Stomach smooth muscle (tissue), 2 donors: ENCODE measurements at regions not wholly inside any gene's neighbourhood (a gene's known extent, or its start where the extent isn't known, plus 50 kb on each side); places are given as distances from the start of the nearest gene placed in this dataset.

Source experiments
- H3K27ac ChIP-seq: one replicate; pipeline ENCODE4 v1.7.0; 2013; ENCODE audit warnings: mild to moderate bottlenecking, low read length, inconsistent platforms
- H3K27me3 ChIP-seq, 2 donors: one replicate each; pipeline ENCODE4 v1.7.0; 2013; ENCODE audit warnings: low read length in 2 of 2; ENCODE audit not compliant: insufficient read depth in 2 of 2, control insufficient read depth in 1 of 2
- H3K36me3 ChIP-seq, 2 donors: one replicate each; pipeline ENCODE4 v1.7.0; 2013; ENCODE audit warnings: low read length in 2 of 2; ENCODE audit not compliant: control insufficient read depth in 2 of 2, insufficient read depth in 2 of 2
- H3K4me1 ChIP-seq: one replicate; pipeline ENCODE4 v1.7.0; 2013; ENCODE audit warnings: low read length; ENCODE audit not compliant: control insufficient read depth, insufficient read depth
- H3K4me3 ChIP-seq, 2 donors: one replicate each; pipeline ENCODE4 v1.7.0; 2013; ENCODE audit warnings: low read length in 2 of 2
- H3K9ac ChIP-seq, 2 donors: one replicate each; pipeline ENCODE4 v1.7.0; 2013; ENCODE audit warnings: low read length in 2 of 2, mild to moderate bottlenecking in 1 of 2
- H3K9me3 ChIP-seq, 2 donors: one replicate each; pipeline ENCODE4 v1.7.0; 2013; ENCODE audit warnings: low read length in 2 of 2; ENCODE audit not compliant: control insufficient read depth in 2 of 2
- donor health status: healthy.
- donor health status: Pancreatic carcinoma.

DNA sequence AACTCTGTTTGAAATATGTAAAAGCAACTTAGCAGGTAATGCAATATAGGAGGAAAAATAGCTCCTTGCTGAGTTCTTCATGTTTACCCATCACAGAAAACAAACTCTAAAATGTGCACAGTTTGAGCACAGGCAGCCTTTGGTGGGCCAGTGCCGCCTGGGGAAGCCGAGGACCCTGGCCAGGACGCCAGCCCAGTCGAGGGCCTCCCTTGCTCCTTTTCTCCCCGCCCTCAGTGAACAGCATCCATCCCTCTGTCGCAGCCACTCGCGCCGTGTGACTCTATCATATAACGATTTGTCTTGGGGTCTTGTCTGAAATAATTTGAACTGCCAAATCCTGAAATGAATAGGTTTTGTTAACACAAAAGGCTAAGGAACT is 286.7 kb upstream of the IRX4 start:
- Histone ChIP-seq H3K4me3 (no peak overlapping the region), H3K9ac (no peak overlapping the region), H3K9me3 (no peaks in the 10 kb centered on the region), H3K27me3 (peaks cover 19 to 25% of the 10 kb centered on the region in 2 donors), H3K4me1 (no peaks in the 10 kb centered on the region), H3K27ac (no peak overlapping the region), H3K36me3 (no peaks in the 10 kb centered on the region)

DNA sequence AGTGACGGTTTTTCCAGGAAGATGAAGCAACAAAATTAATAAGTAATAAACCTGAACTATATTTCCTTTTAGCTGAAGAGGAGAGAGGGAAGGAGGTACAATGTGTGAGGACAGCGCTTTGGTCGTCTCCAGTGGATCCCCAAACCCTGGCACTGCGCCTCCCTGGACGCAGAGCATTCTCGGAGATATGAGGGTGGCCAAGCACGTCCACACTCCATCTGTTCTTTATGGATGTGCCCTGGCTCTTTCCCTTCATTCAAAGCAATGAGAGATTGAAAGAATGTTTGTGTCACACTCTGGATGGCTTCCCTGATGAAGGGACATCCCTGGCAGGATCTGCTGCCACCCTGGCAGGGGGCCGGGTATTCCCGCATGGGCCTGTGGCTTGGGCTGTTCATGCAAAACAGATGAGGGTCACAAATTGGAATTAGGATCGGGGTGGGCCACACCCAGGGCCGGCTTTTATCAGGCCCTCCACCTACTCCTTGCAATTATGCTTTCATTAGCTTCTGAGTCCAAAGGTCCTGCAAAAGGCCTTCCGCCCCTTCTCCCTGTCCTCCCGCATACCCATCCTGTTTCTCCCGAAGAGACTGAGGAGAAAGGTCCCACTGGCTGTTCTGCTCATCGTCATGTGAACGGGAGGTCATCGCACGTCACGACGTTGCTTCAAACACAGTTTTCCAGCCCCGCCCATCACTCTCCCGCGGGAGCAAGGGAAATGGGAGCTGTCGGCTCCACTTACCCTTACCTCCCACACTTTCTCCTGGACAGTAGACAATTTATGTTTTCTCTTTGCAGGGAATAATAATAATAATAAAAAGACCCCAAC is 286.1 kb upstream of the IRX4 start:
- Histone ChIP-seq H3K9ac (no peak overlapping the region), H3K4me1 (no peaks in the 10 kb centered on the region), H3K9me3 (no peaks in the 10 kb centered on the region), H3K36me3 (no peaks in the 10 kb centered on the region), H3K27ac (no peak overlapping the region), H3K4me3 (no peak overlapping the region), H3K27me3 (peaks cover 19 to 25% of the 10 kb centered on the region in 2 donors)

DNA sequence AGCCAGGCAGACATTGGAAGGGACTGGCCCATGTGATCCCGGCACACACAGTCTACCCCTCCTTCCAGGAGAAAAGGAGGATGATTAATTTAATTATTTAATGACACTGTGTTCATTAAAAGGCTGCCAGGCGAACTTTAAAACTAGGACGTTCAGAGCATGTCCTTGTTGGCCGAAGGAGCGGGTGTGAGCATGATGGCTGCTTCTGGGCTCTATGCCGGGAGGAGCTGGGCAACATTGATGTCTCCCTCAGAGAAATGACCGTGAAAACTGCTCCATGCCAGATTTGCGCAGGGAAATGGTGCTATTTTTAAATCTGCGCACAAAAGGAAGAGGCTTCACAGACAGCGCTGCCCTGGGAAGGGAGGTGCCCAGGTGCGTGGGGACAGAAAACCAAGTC is 284.9 kb upstream of the IRX4 start:
- Histone ChIP-seq H3K9ac (no peak overlapping the region), H3K4me1 (no peaks in the 10 kb centered on the region), H3K27ac (no peak overlapping the region), H3K27me3 (peaks cover 19 to 28% of the 10 kb centered on the region in 2 donors), H3K4me3 (no peak overlapping the region), H3K9me3 (no peaks in the 10 kb centered on the region), H3K36me3 (no peaks in the 10 kb centered on the region)

DNA sequence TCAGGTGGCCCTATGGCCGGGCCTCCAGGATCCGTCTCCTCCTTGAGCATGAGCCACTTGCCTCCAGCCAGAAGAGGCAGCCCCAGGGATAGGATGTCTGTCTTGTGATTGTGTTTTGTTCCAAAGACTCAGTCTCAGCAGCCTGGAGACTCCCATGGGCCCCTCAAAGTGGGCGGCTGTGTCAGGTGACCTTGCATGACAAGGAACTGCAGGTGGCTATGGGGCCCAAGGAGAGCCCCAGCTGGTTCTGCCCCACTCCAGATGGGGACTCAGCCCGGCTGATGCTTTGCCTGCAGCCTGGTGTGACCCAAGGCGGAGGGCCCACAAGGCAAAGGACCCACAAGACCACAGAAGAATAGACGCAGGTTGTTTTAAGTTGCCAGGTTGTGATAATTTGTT is 284.3 kb upstream of the IRX4 start:
- Histone ChIP-seq H3K4me3 (no peak overlapping the region), H3K27me3 (peaks cover 15 to 24% of the 10 kb centered on the region in 2 donors), H3K9ac (no peak overlapping the region), H3K27ac (no peak overlapping the region), H3K36me3 (no peaks in the 10 kb centered on the region), H3K9me3 (no peaks in the 10 kb centered on the region), H3K4me1 (no peaks in the 10 kb centered on the region)

DNA sequence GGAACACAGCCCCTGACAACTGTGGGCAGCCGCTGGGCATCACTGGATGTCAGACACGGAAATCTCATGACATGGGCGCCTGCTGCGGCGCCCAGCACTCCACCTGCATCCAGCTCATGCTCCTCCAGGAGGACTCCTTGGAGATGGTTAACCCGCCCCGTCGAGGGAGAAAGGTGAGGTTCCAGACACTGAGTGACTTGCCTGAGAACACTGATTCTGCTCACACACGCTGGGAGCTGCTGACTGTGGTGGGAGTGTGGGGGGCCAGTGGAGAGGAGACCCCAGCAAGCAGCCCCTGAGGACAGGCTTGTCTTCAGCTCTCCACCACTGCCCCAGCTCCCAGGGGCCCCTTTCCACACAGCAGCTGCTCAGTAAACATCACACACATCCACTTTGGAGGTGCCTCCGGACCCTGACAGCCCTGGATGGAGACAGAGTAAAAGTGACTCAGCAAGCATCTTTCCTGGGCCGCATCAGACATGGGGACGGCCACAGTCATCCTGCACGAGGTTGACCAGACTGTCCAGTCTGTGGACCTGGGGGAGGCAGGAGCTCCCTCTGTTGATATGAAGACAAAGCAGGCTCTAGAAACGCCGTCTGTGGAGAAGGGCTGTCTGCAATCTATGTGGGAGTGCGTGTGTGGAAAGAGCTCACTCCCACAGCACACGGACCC is 283.7 kb upstream of the IRX4 start:
- no peaks in the 10 kb centered on the region for H3K4me1 ChIP-seq
- H3K27me3 ChIP-seq, result peaks cover 15 to 23% of the 10 kb centered on the region in 2 donors

DNA sequence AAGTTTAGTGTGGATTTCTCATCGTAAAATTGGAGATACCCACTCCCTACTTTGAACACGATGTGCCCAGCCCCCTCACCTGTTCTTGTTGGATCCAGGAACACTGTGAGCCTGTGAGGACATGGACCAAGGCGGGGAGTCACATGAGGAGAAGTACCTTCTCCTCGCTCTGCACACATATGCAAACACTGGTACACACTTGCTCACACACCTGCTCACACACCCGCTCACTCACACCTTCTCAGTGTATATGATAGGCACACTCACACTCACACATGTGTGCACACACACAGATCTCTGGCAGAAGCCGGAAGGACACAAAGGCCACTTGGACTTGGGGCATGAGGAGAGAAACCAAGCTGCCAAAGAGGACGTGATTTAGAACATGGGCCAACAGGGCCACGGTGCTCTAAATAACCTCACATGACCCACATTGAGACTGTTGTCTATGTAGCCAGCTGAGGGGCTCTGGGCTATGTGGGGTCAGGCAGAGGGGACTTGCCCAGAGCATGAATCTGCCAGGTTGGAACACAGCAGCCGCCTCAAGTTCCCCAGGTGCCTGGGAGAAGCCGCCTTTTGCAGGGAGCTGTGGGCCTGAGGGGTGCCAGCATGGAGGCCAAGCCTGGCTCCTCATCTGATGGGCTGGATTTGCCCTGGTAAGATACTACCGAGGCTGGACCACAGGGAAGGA is 283.0 kb upstream of the IRX4 start:
- peaks cover 15 to 19% of the 10 kb centered on the region in 2 donors for H3K27me3 ChIP-seq
- H3K9ac ChIP-seq, result no peak overlapping the region
- no peak overlapping the region for H3K4me3 ChIP-seq
- H3K27ac ChIP-seq, result no peak overlapping the region
- no peaks in the 10 kb centered on the region for H3K4me1 ChIP-seq
- no peaks in the 10 kb centered on the region for H3K36me3 ChIP-seq
- H3K9me3 ChIP-seq, result no peaks in the 10 kb centered on the region

More for the DNA sequence above, 283.7 kb upstream of the IRX4 start:
- H3K9me3 ChIP-seq, result no peaks in the 10 kb centered on the region
- no peak overlapping the region for H3K9ac ChIP-seq
- no peak overlapping the region for H3K4me3 ChIP-seq
- no peak overlapping the region for H3K27ac ChIP-seq
- H3K36me3 ChIP-seq, result no peaks in the 10 kb centered on the region

DNA sequence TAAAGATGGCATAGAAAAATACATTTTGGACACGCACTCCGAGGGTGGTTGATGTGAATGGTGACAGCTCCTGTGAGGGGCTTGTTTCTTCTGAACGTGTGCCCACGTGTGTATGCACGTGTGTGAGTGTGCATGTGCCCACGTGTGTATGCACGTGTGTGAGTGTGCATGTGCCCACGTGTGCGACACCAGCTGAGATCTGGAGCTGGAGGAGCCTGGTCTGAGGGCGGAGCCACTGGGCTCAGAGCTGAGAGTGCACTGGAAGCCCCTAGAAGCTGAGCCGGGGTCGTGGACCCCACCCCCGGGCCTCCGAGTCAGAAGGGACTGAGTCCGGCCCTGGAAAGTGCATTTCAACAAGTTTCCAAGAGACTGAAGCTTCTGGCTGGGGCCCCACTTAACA is 282.5 kb upstream of the IRX4 start:
- H3K4me3 ChIP-seq, result no peak overlapping the region
- no peak overlapping the region for H3K27ac ChIP-seq
- H3K36me3 ChIP-seq, result no peaks in the 10 kb centered on the region
- H3K9me3 ChIP-seq, result no peaks in the 10 kb centered on the region
- peaks cover 12 to 16% of the 10 kb centered on the region in 2 donors for H3K27me3 ChIP-seq
- H3K4me1 ChIP-seq, result no peaks in the 10 kb centered on the region
- no peak overlapping the region for H3K9ac ChIP-seq

DNA sequence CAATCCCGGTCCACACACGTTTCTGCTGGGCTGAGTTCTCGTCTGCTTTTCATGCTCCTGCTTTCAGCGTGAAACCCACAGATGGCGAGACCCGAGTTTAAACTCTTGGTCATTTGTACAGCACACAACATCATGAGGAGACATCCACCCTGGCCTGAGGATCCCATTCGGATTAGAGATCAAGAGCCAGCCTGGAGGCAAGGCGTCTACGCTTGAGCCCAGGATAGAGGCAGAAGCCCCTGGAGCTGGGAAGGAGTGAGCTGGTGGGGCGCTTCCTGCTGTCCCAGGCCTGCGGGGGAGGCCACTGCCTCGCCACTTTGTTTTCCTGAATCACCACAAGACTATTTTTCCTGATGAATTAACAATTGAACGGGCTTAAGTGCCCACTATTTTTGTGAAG is 281.9 kb upstream of the IRX4 start:
- Histone ChIP-seq H3K27me3 (peaks cover 8 to 15% of the 10 kb centered on the region in 2 donors), H3K9ac (no peak overlapping the region), H3K9me3 (no peaks in the 10 kb centered on the region), H3K27ac (no peak overlapping the region), H3K4me1 (no peaks in the 10 kb centered on the region), H3K4me3 (no peak overlapping the region), H3K36me3 (no peaks in the 10 kb centered on the region)

DNA sequence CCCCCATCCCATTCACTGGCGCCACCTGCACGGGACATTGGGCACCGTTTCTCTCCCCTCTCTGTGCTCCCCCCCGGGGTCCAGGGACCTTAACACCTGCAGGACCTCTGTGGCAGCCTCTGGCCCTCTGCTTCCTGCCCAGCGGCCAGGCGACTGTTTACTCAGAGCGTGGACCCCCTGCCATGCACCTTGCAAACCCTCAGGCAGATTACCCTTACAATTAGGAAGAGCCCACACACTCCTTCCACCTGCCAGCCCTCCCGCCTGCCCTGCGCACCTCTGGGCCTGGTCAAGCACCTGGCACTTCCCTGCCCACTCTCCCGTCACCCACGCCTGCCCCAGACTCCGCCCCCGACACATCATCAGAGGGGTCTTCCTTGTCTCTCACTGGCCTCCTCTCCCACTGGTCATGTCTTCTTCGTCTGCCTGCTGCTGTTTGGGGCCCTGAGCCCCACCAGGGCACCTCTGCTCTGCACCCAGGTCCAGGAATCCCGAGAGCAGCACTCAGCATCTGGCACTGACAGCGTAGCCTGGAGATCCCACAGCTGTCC is 281.3 kb upstream of the IRX4 start:
- no peaks in the 10 kb centered on the region for H3K36me3 ChIP-seq
- peaks cover 5 to 15% of the 10 kb centered on the region in 2 donors for H3K27me3 ChIP-seq
- H3K9me3 ChIP-seq, result no peaks in the 10 kb centered on the region
- no peaks in the 10 kb centered on the region for H3K4me1 ChIP-seq
- no peak overlapping the region for H3K4me3 ChIP-seq
- H3K27ac ChIP-seq, result no peak overlapping the region
- H3K9ac ChIP-seq, result no peak overlapping the region

DNA sequence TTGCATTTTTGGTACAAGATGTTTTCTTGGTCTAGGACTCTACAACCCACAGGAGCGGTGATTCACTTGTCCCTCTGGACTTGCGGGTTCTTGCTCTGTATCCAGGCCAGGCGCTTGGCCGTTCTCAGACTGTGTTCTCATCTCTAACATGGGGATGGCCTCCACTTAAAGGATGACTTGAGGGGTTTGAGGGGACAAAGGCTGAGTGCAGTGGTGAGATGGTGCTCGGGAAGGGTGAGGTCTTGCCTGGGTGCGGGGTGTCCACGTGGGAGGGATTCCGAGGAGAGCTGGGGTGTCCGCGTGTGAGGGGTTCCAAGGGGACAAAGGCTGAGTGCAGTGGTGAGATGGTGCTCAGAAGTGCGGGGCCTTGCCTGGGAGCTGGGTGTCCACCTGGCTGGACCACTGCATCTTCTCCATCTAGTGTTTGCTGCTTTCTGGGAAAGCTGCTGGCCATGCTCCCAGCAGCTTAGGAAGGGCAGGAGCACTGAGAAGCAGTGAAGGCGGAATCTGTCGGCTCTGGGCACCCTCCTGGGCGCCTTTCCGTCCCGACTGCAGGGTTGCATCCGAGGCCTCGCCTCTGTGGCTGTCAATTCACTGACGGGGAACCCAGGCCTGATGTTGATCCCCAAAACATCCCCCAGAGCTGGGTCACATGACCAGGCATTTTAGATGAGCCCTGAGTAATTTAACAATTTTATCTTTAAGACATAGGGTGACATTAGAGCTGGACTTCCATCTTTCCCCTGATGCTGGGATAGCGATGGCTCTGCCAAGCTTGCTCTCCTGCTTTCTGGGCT is 280.5 kb upstream of the IRX4 start:
- no peak overlapping the region for H3K9ac ChIP-seq
- no peak overlapping the region for H3K4me3 ChIP-seq
- no peaks in the 10 kb centered on the region for H3K9me3 ChIP-seq
- no peak overlapping the region for H3K27ac ChIP-seq
- no peaks in the 10 kb centered on the region for H3K36me3 ChIP-seq
- peaks cover 2 to 15% of the 10 kb centered on the region in 2 donors for H3K27me3 ChIP-seq
- no peaks in the 10 kb centered on the region for H3K4me1 ChIP-seq
